GM12878 (cell line): ENCODE measurements at regions not wholly inside any gene's neighbourhood (a gene's known extent, or its start where the extent isn't known, plus 50 kb on each side); places are given as distances from the start of the nearest gene placed in this dataset.

Experiments used
- CHD2 ChIP-seq: IDR thresholded peaks from 2 replicates; pipeline ENCODE4 v1.6.1; 2011; ENCODE audit warnings: low read depth, low read length, improper control_type of control experiment, borderline replicate concordance
- DPF2 ChIP-seq: fragments of 450-650 bp; IDR thresholded peaks from 2 replicates; pipeline ENCODE4 v1.6.1; 2017; ENCODE audit warnings: mild to moderate bottlenecking
- E2F8 ChIP-seq: fragments of 450-650 bp; IDR thresholded peaks from 2 replicates; pipeline ENCODE4 v1.6.1; 2018; ENCODE audit warnings: mild to moderate bottlenecking, low read depth, moderate library complexity; ENCODE audit not compliant: partially characterized antibody
- EZH2 ChIP-seq: IDR thresholded peaks from 2 replicates; pipeline ENCODE4 v1.6.1; 2012; ENCODE audit warnings: low read depth, mild to moderate bottlenecking, control low read depth, inconsistent platforms, low read length, borderline replicate concordance; ENCODE audit not compliant: control insufficient read depth
- FOXM1 ChIP-seq: IDR thresholded peaks from 2 replicates; pipeline ENCODE4 v1.6.1; 2012; ENCODE audit warnings: low read depth, mild to moderate bottlenecking, inconsistent platforms, low read length, moderate library complexity
- HSF1 ChIP-seq: fragments of 150-350 bp; IDR thresholded peaks from 2 replicates; pipeline ENCODE4 v1.6.1; 2014; ENCODE audit warnings: mild to moderate bottlenecking, low read depth, low read length
- IKZF1 ChIP-seq: fragments of 450-650 bp; conservative IDR thresholded peaks from 2 replicates; pipeline ENCODE4 v1.6.1; 2017; ENCODE audit warnings: antibody characterized with exemption, mild to moderate bottlenecking
- IRF3 ChIP-seq: fragments of 450-650 bp; IDR thresholded peaks from 2 replicates; pipeline ENCODE4 v1.6.1; 2014; ENCODE audit warnings: mild to moderate bottlenecking
- KLF5 ChIP-seq: fragments of 450-650 bp; IDR thresholded peaks from 2 replicates; pipeline ENCODE4 v1.6.1; 2014; ENCODE audit warnings: mild to moderate bottlenecking; ENCODE audit not compliant: partially characterized antibody
- MEF2B ChIP-seq: fragments of 450-650 bp; IDR thresholded peaks from 2 replicates; pipeline ENCODE4 v1.6.1; 2018; ENCODE audit warnings: mild to moderate bottlenecking, moderate library complexity; ENCODE audit not compliant: partially characterized antibody, poor library complexity, severe bottlenecking
- MTA3 ChIP-seq: IDR thresholded peaks from 2 replicates; pipeline ENCODE4 v1.6.1; 2012; ENCODE audit warnings: low read length, inconsistent platforms, borderline replicate concordance
- POU2F2 ChIP-seq: IDR thresholded peaks from 3 replicates; pipeline ENCODE4 v1.6.1; 2011; ENCODE audit warnings: low read depth, mild to moderate bottlenecking, low read length, borderline replicate concordance
- RELB ChIP-seq: fragments of 450-650 bp; IDR thresholded peaks from 2 replicates; pipeline ENCODE4 v1.6.1; 2017; ENCODE audit warnings: low read depth, mild to moderate bottlenecking, moderate library complexity
- WRNIP1 ChIP-seq: IDR thresholded peaks from 2 replicates; pipeline ENCODE4 v1.6.1; 2011; ENCODE audit warnings: low read depth, low read length, improper control_type of control experiment, borderline replicate concordance
- ZNF207 ChIP-seq: fragments of 450-650 bp; IDR thresholded peaks from 2 replicates; pipeline ENCODE4 v1.6.1; 2014; ENCODE audit warnings: antibody characterized with exemption, mild to moderate bottlenecking, borderline replicate concordance
- ZNF24 ChIP-seq: fragments of 450-650 bp; IDR thresholded peaks from 2 replicates; pipeline ENCODE4 v1.6.1; 2017; ENCODE audit warnings: antibody characterized with exemption, mild to moderate bottlenecking
- ZNF592 ChIP-seq: fragments of 450-650 bp; IDR thresholded peaks from 2 replicates; pipeline ENCODE4 v1.6.1; 2017; ENCODE audit warnings: mild to moderate bottlenecking, moderate library complexity

- TF ChIP-seq IRF3: no peak
- no peak for TF ChIP-seq ZNF207
- TF ChIP-seq ZNF592: peak; percentile 76
- TF ChIP-seq POU2F2: no peak
- peak; percentile 52 for TF ChIP-seq MEF2B
- no peak for TF ChIP-seq MTA3
- TF ChIP-seq FOXM1: no peak
- TF ChIP-seq CHD2: no peak
- no peak for TF ChIP-seq EZH2
- TF ChIP-seq RELB: peak; percentile 76; the same call in 1 of the 2 replicates
- TF ChIP-seq IKZF1: peak; percentile 73
- TF ChIP-seq ZNF24: no peak
- TF ChIP-seq WRNIP1: no peak
- TF ChIP-seq HSF1: no peak
- peak; percentile 61; the same call in 1 of the 2 replicates for TF ChIP-seq DPF2
- no peak for TF ChIP-seq E2F8
- no peak for TF ChIP-seq KLF5
These were observed 773.1 kb upstream of the NR2F2 start (continued) for GRCh38 chr15:95557226-95558046.
